ENCODE measurements at regions not wholly inside any gene's neighbourhood (a gene's known extent, or its start where the extent isn't known, plus 50 kb on each side); places are given as distances from the start of the nearest gene placed in this dataset.

DNA sequence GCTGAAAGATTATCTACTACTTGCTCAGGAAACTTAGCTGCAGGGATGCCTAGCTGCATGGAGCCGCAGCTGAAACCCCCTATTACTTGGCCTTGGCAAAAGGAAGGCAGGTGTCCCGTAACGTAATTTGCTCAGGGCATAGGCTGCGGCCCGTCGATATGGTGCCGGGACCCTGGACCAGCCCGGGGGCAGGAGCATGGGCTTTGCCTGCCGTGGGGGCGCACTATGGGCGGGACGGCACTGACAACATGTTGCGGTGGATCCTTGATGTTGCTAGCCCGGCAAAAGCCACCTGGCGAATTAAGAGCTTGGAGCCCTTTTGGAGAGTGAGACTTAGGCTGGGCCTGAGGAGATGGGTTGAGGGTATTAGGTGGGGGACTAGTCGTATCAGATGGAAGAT is 1551.2 kb downstream of the AACS start:
- TF ChIP-seq, protein P1, sequence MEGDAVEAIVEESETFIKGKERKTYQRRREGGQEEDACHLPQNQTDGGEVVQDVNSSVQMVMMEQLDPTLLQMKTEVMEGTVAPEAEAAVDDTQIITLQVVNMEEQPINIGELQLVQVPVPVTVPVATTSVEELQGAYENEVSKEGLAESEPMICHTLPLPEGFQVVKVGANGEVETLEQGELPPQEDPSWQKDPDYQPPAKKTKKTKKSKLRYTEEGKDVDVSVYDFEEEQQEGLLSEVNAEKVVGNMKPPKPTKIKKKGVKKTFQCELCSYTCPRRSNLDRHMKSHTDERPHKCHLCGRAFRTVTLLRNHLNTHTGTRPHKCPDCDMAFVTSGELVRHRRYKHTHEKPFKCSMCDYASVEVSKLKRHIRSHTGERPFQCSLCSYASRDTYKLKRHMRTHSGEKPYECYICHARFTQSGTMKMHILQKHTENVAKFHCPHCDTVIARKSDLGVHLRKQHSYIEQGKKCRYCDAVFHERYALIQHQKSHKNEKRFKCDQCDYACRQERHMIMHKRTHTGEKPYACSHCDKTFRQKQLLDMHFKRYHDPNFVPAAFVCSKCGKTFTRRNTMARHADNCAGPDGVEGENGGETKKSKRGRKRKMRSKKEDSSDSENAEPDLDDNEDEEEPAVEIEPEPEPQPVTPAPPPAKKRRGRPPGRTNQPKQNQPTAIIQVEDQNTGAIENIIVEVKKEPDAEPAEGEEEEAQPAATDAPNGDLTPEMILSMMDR (IDR thresholded peaks at IDR 0.05; ENCODE audit: low read depth, low read length, missing control alignments) = no peak
- DNase-seq (ENCODE audit: extremely low read depth, low read depth) = no peak
- no peak overlapping the region for H3K4me3 ChIP-seq (replicated peaks; ENCODE audit: low read depth, low read length)

DNA sequence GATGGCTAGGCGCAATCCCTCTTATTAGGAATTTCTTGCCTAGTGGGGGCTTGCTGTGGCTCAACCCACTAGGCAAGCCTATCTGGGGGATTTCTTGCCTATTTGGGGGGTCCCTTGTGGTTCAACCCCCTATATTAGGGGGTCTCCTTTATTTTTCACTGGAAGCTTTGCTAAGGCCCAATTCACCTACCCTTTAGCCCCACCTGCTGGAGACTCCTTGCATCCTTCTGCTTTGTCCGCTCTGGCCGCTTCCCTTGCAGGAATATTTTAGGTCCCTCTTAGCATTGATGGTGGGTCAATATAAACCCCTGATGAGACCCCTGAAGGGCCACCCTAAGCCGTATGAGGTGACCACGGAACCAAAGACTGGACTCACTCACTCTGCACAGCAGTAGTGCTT is 1552.1 kb downstream of the AACS start:
- TF ChIP-seq, protein P1 (IDR thresholded peaks at IDR 0.05; ENCODE audit: low read depth, low read length, missing control alignments) = peak; percentile 17
- no peak overlapping the region for H3K4me3 ChIP-seq (replicated peaks; ENCODE audit: low read depth, low read length)
- DNase-seq (ENCODE audit: extremely low read depth, low read depth) = no peak

DNA sequence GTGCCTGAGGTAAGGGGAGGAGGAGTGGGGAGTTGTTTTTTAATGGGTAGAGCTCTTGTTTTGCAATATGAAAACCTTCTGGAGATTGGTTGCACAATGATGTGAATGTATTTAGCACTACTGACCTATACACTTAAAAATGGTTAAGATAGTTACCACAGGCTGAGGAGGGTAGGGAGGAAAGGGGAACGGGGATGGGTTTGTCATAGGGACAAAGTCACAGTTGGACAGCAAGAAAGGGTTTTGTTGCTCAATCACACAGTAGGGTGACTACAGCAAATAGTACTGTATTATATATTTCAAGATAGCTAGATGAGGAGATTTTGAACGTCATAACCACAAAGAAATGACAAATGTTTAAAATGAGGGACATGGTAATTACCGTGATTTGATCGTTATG is 1562.4 kb downstream of the AACS start:
- H3K4me3 ChIP-seq (replicated peaks; ENCODE audit: low read depth, low read length) = no peak overlapping the region
- DNase-seq (ENCODE audit: extremely low read depth, low read depth) = no peak
- TF ChIP-seq, protein P1 (IDR thresholded peaks at IDR 0.05; ENCODE audit: low read depth, low read length, missing control alignments) = no peak

DNA sequence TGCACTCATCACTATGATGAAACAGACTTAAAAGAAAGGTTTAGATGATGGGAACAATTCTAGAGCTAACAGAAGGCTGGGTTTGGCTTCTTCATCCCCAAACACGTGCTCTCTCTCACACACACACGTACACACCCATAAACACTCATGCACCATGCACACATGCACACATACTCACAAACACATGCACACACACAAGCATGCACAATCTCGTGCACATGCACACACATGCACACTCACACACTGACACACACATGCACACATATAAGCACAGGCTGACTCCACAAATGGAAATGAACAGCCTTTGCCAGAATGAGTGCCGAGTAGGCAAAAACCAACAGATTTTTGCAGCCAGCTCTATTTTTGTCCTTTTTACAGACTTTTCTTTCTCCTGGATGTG is 1571.6 kb downstream of the AACS start:
- no peak overlapping the region for H3K4me3 ChIP-seq (replicated peaks; ENCODE audit: low read depth, low read length)
- no peak for DNase-seq (ENCODE audit: extremely low read depth, low read depth)
- TF ChIP-seq, protein P1 (IDR thresholded peaks at IDR 0.05; ENCODE audit: low read depth, low read length, missing control alignments) = no peak

DNA sequence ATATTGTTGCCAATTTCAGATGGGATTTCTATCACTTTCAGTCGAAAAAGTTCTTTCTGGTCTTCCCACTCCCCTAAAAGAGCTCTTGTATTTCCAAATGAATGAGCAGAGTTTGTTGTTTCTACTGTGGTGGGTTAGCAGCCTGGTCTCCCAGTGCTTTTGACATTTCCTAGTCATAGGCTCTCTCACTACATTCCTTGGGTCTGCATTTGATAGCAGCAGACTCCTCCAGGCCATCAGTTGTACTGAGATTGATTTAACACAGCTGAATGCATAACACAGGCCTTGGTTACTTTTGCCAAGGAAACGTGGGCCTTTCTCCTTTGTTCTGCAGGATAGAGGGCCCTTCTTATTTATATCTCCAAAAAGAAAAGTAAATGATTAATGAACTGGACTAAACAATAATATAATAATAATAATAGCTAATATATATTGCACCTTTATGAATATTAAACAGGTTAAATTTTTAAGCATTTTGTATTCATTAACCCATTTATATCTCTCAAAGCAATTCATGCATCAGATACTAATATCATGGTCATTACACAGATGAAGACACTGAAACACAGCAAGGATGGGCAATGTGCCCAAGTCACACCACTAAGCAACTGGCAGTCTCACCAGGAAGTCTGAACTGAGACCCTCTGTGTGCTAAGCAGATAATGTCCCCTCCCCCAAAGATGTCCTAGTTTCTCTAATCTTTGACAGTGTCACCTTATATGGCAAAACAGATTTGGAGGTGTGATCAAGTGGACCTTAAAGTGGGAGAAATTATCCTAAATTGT is 1579.2 kb downstream of the AACS start:
- H3K4me3 ChIP-seq (replicated peaks; ENCODE audit: low read depth, low read length) = no peak overlapping the region
- TF ChIP-seq, protein P1 (IDR thresholded peaks at IDR 0.05; ENCODE audit: low read depth, low read length, missing control alignments) = no peak
- DNase-seq (ENCODE audit: extremely low read depth, low read depth) = no peak

DNA sequence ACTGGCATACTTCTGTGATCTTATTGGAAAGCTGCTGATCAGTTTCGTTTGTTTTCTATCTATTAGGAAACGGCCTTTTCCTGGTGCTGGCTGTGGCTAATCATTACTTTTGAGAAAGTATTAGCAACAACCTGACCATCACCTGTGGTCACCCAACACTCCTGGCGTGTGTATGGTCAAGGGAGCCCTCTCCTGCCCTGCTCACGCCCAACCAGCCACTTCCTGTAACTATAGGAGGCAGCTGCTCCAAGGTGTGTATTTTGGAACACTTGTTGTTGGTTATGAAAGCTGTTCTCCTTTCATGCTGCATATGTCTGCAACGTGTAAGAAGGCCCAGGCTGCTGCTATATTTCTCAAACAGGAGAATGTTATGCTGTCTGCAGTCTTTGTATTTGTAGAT is 1582.8 kb downstream of the AACS start:
- H3K4me3 ChIP-seq (replicated peaks; ENCODE audit: low read depth, low read length) = no peak overlapping the region
- DNase-seq (ENCODE audit: extremely low read depth, low read depth) = no peak
- TF ChIP-seq, protein P1 (IDR thresholded peaks at IDR 0.05; ENCODE audit: low read depth, low read length, missing control alignments) = no peak

DNA sequence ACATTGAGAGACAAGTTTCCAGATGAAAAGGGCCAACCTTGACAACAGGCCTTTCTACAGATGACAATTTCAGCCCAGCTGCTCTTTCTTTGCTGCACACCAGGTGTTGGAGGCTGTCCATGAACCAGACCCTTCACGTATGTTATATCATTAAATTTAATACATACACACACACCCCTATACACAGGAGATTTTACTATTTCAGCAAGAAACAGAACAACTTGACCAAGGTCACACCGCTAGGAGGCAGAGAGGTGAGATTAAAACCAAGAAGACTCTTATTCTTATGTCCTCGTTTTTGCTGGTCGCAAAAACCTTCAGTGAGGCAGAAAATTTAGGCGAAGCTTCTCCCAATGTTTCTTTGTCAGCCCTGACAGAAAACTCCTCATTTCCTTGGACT is 1585.9 kb downstream of the AACS start:
- H3K4me3 ChIP-seq (replicated peaks; ENCODE audit: low read depth, low read length) = no peak overlapping the region
- TF ChIP-seq, protein P1 (IDR thresholded peaks at IDR 0.05; ENCODE audit: low read depth, low read length, missing control alignments) = no peak
- DNase-seq (ENCODE audit: extremely low read depth, low read depth) = no peak
